HG03575 (cell line): ENCODE measurements at regions not wholly inside any gene's neighbourhood (a gene's known extent, or its start where the extent isn't known, plus 50 kb on each side); places are given as distances from the start of the nearest gene placed in this dataset.
"Not testable (repeated sequence)": the region's sequence is repeated elsewhere in the genome, so short reads cannot be mapped to it uniquely, and the experiment has no call there.

Experiments
- ATAC-seq: cut with Tn5 transposase; IDR thresholded peaks from one replicate; pipeline ENCODE4 v1.9.1; 2021; ENCODE audit not compliant: unreplicated experiment, insufficient number of reproducible peaks, low FRiP score; ENCODE audit errors: extremely low read depth

GRCh38 chr2:18976168-18976961 is 382.1 kb downstream of the OSR1 start:
- peak; percentile 70 for ATAC-seq

GRCh38 chr2:18975506-18976167 is 382.8 kb downstream of the OSR1 start:
- ATAC-seq = no peak

GRCh38 chr2:18971628-18972027 is 382.3 kb upstream of the NT5C1B start:
- no peak for ATAC-seq

GRCh38 chr2:18971069-18971378 is 381.7 kb upstream of the NT5C1B start:
- ATAC-seq = no peak

- ATAC-seq = no peak
Measured at GRCh38 chr2:18966131-18966530, 376.8 kb upstream of the NT5C1B start.

GRCh38 chr2:18963739-18964256 is 374.4 kb upstream of the NT5C1B start:
- not testable (repeated sequence) for ATAC-seq

- no peak for ATAC-seq
Measured at GRCh38 chr2:18961991-18962421, 372.6 kb upstream of the NT5C1B start.

GRCh38 chr2:18959952-18960717 is 370.8 kb upstream of the NT5C1B start:
- ATAC-seq = no peak

GRCh38 chr2:18959200-18959599 is 369.8 kb upstream of the NT5C1B start:
- no peak for ATAC-seq

- no peak for ATAC-seq
Measured at GRCh38 chr2:18957909-18958308, 368.5 kb upstream of the NT5C1B start.

GRCh38 chr2:18950361-18950851 is 361.0 kb upstream of the NT5C1B start:
- no peak for ATAC-seq

- no peak for ATAC-seq
Measured at GRCh38 chr2:18949871-18950270, 360.5 kb upstream of the NT5C1B start.

GRCh38 chr2:18940184-18940583 is 350.8 kb upstream of the NT5C1B start:
- peak; percentile 79 for ATAC-seq

- not testable (repeated sequence) for ATAC-seq
Measured at GRCh38 chr2:18939740-18940139, 350.4 kb upstream of the NT5C1B start.

GRCh38 chr2:18934886-18935285 is 345.5 kb upstream of the NT5C1B start:
- ATAC-seq = no peak

GRCh38 chr2:18932853-18933252 is 343.5 kb upstream of the NT5C1B start:
- no peak for ATAC-seq

GRCh38 chr2:18930971-18931370 is 341.6 kb upstream of the NT5C1B start:
- ATAC-seq = no peak

- no peak for ATAC-seq
Measured at GRCh38 chr2:18927525-18928232, 338.3 kb upstream of the NT5C1B start.
